CD4-positive, alpha-beta T cell (primary cell): ENCODE measurements at regions not wholly inside any gene's neighbourhood (a gene's known extent, or its start where the extent isn't known, plus 50 kb on each side); places are given as distances from the start of the nearest gene placed in this dataset.
"Not testable (repeated sequence)": the region's sequence is repeated elsewhere in the genome, so short reads cannot be mapped to it uniquely, and the experiment has no call there.

Experiments
- ATAC-seq: fragments of 200-7000 bp; cut with Tn5 transposase; one replicate; pipeline ENCODE4 v1.10.0; 2022; ENCODE audit warnings: mild to moderate bottlenecking; ENCODE audit not compliant: poor library complexity
- CTCF ChIA-PET: fragments of 350-600 bp; sonication (Branson Sonifier 250); formaldehyde crosslinking; loops from one replicate; lab custom pipeline; 2021; ENCODE audit warnings: antibody characterized with exemption, inconsistent platforms; lab: Charles Lee
- POLR2A ChIA-PET: fragments of 350-600 bp; sonication (Branson Sonifier 250); formaldehyde crosslinking; loops from one replicate; lab custom pipeline; 2021; ENCODE audit warnings: antibody characterized with exemption, inconsistent platforms; lab: Charles Lee
- DNase-seq, 14 experiments: peaks; one replicate each; pipeline ENCODE4 v3.0.0-alpha.2; 2013 to 2020; ENCODE audit warnings: mixed read lengths in 2 of 14
- H3K27ac ChIP-seq, 2 donors: one replicate each; pipeline versions ENCODE4 v1.5.1 to v1.7.0; 2013; ENCODE audit warnings: low read length in 2 of 2, low read depth in 1 of 2, mild to moderate bottlenecking in 1 of 2
- H3K27me3 ChIP-seq, 2 experiments: 1 replicate in 1 of 2; 2 replicates in 1 of 2; pipeline versions ENCODE4 v1.6.1 to v1.7.0; 2013; ENCODE audit warnings: low read length in 2 of 2, control low read depth in 1 of 2, mild to moderate bottlenecking in 1 of 2, moderate library complexity in 1 of 2; ENCODE audit not compliant: insufficient read depth in 2 of 2, control insufficient read depth in 1 of 2
- H3K36me3 ChIP-seq: one replicate; pipeline ENCODE4 v1.6.1; 2013; ENCODE audit warnings: low read length, control low read depth; ENCODE audit not compliant: insufficient read depth
- H3K4me1 ChIP-seq: one replicate; pipeline ENCODE4 v1.6.1; 2013; ENCODE audit warnings: low read length, control low read depth; ENCODE audit not compliant: insufficient read depth
- H3K4me3 ChIP-seq: one replicate; pipeline ENCODE4 v1.5.1; 2013; ENCODE audit warnings: mild to moderate bottlenecking, low read length, moderate library complexity
- H3K9me3 ChIP-seq, 2 experiments: 1 replicate in 1 of 2; 2 replicates in 1 of 2; pipeline versions ENCODE4 v1.6.1 to v1.7.0; 2013; ENCODE audit warnings: low read length in 2 of 2, mild to moderate bottlenecking in 2 of 2, control low read depth in 1 of 2, moderate library complexity in 1 of 2; ENCODE audit not compliant: control insufficient read depth in 1 of 2, insufficient read depth in 1 of 2
- H3K27ac Mint-ChIP-seq: one replicate; pipeline ENCODE4 v1.8.0; 2020; ENCODE audit warnings: mixed read lengths
- H3K27me3 Mint-ChIP-seq: one replicate; pipeline ENCODE4 v1.8.0; 2021; ENCODE audit warnings: mixed read lengths
- H3K36me3 Mint-ChIP-seq: one replicate; pipeline ENCODE4 v1.8.0; 2021; ENCODE audit warnings: low read depth, mixed read lengths
- H3K4me1 Mint-ChIP-seq: one replicate; pipeline ENCODE4 v1.8.0; 2021; ENCODE audit warnings: low read depth, mixed read lengths
- H3K4me3 Mint-ChIP-seq: one replicate; pipeline ENCODE4 v1.8.0; 2020; ENCODE audit warnings: mild to moderate bottlenecking, mixed read lengths
- H3K9me3 Mint-ChIP-seq: one replicate; pipeline ENCODE4 v1.8.0; 2020; ENCODE audit warnings: mixed read lengths
- intact Hi-C, 2 experiments: fragments of 100-400 bp; cut with DNase I in 1 of 2; cut with micrococcal nuclease in 1 of 2; formaldehyde crosslinking; loops; one replicate each; pipeline versions ENCODE4 v1.15.1 to v1.9.0; 2023 to 2025; cut with DNase I, micrococcal nuclease
- TF ChIP-seq, protein P1 (sequence below): fragments of 200-600 bp; IDR thresholded peaks from one replicate; pipeline ENCODE4 v1.8.0; 2022; ENCODE audit warnings: antibody characterized with exemption, mild to moderate bottlenecking

GRCh38 chr10:22150842-22151241, 67.0 kb downstream of the EBLN1 start:
- POLR2A ChIA-PET: no interaction called here
- intact Hi-C loops: no loop called here
- TF ChIP-seq, protein P1, sequence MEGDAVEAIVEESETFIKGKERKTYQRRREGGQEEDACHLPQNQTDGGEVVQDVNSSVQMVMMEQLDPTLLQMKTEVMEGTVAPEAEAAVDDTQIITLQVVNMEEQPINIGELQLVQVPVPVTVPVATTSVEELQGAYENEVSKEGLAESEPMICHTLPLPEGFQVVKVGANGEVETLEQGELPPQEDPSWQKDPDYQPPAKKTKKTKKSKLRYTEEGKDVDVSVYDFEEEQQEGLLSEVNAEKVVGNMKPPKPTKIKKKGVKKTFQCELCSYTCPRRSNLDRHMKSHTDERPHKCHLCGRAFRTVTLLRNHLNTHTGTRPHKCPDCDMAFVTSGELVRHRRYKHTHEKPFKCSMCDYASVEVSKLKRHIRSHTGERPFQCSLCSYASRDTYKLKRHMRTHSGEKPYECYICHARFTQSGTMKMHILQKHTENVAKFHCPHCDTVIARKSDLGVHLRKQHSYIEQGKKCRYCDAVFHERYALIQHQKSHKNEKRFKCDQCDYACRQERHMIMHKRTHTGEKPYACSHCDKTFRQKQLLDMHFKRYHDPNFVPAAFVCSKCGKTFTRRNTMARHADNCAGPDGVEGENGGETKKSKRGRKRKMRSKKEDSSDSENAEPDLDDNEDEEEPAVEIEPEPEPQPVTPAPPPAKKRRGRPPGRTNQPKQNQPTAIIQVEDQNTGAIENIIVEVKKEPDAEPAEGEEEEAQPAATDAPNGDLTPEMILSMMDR: no peak
- peaks cover 5% of the 10 kb centered on the region for H3K27me3 Mint-ChIP-seq
- H3K27me3 ChIP-seq: peaks cover 0 to 7% of the 10 kb centered on the region in 2 experiments
- H3K36me3 ChIP-seq: no peaks in the 10 kb centered on the region
- DNase-seq (no peak), ATAC-seq (no peak)
- H3K9me3 ChIP-seq: peaks cover 3 to 16% of the 10 kb centered on the region in 2 experiments
- no peak overlapping the region for H3K27ac ChIP-seq
- H3K4me1 Mint-ChIP-seq: no peaks in the 10 kb centered on the region
- H3K9me3 Mint-ChIP-seq: peaks cover 6% of the 10 kb centered on the region
- CTCF ChIA-PET: no interaction called here
- no peaks in the 10 kb centered on the region for H3K4me1 ChIP-seq
- H3K4me3 Mint-ChIP-seq: no peak overlapping the region
- no peak overlapping the region for H3K4me3 ChIP-seq
- no peaks in the 10 kb centered on the region for H3K36me3 Mint-ChIP-seq
- H3K27ac Mint-ChIP-seq: no peak overlapping the region

GRCh38 chr10:22148961-22149360, 68.9 kb downstream of the EBLN1 start:
- Histone ChIP-seq H3K9me3 (peaks cover 3 to 20% of the 10 kb centered on the region in 2 experiments), H3K4me1 (no peaks in the 10 kb centered on the region), H3K27ac (no peak overlapping the region), H3K27me3 (peaks cover 0 to 7% of the 10 kb centered on the region in 2 experiments), H3K36me3 (no peaks in the 10 kb centered on the region), H3K4me3 (no peak overlapping the region)
- no peaks in the 10 kb centered on the region for H3K36me3 Mint-ChIP-seq
- CTCF ChIA-PET: no interaction called here
- no peak overlapping the region for H3K4me3 Mint-ChIP-seq
- DNase-seq (no peak), ATAC-seq (no peak)
- H3K9me3 Mint-ChIP-seq: peaks cover 6% of the 10 kb centered on the region
- POLR2A ChIA-PET: no interaction called here
- H3K27me3 Mint-ChIP-seq: peaks cover 5% of the 10 kb centered on the region
- intact Hi-C loops: no loop called here
- H3K27ac Mint-ChIP-seq: no peak overlapping the region
- TF ChIP-seq, protein P1: no peak
- H3K4me1 Mint-ChIP-seq: no peaks in the 10 kb centered on the region

DNA sequence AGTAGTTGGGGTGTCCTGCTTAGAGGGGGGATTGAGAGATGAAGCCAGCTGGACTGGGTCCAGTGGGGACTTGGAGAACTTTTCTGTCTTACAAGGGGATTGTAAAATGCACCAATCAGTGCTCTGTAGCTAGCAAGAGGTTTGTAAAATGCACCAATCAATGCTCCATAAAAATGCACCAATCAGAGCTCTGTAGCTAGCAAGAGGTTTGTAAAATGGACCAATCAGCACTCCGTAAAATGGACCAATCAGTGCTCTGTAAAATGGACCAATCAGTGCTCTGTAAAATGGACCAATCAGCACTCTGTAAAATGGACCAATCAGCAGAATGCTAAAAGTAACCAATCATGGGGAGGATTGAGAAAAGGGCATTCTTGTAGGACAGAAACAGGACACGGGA, 71.9 kb downstream of the EBLN1 start:
- H3K27ac Mint-ChIP-seq, H3K4me1 ChIP-seq, H3K4me3 ChIP-seq, H3K27ac ChIP-seq, intact Hi-C loops, POLR2A ChIA-PET, H3K4me3 Mint-ChIP-seq, DNase-seq, H3K36me3 ChIP-seq, H3K27me3 ChIP-seq, H3K9me3 Mint-ChIP-seq, H3K27me3 Mint-ChIP-seq, H3K4me1 Mint-ChIP-seq, ATAC-seq, H3K36me3 Mint-ChIP-seq: not testable (repeated sequence)
- CTCF ChIA-PET: interaction anchor here (1.7 kb wide), 1 partner anchor 12 kb away, joined by 3 read pairs; no protein-coding TSS in a partner anchor
- peaks cover 0 to 10% of the 10 kb centered on the region in 2 experiments for H3K9me3 ChIP-seq

- Histone ChIP-seq H3K27ac (no peak overlapping the region), H3K4me1 (no peaks in the 10 kb centered on the region), H3K36me3 (no peaks in the 10 kb centered on the region), H3K4me3 (no peak overlapping the region), H3K9me3 (no peaks in the 10 kb centered on the region), H3K27me3 (peaks cover 0 to 8% of the 10 kb centered on the region in 2 experiments)
- peaks cover 16% of the 10 kb centered on the region for H3K4me1 Mint-ChIP-seq
- DNase-seq: no peak
- H3K4me3 Mint-ChIP-seq: no peak overlapping the region
- TF ChIP-seq, protein P1: no peak
- no peak overlapping the region for H3K27ac Mint-ChIP-seq
- CTCF ChIA-PET: no interaction called here
- no peaks in the 10 kb centered on the region for H3K36me3 Mint-ChIP-seq
- POLR2A ChIA-PET: no interaction called here
- no peak for ATAC-seq
- H3K9me3 Mint-ChIP-seq: no peaks in the 10 kb centered on the region
- H3K27me3 Mint-ChIP-seq: peaks cover 29% of the 10 kb centered on the region
- intact Hi-C loops: no loop called here
Measured at GRCh38 chr10:22137542-22137941, 80.3 kb downstream of the EBLN1 start.
